ENCODE measurements at regions not wholly inside any gene's neighbourhood (a gene's known extent, or its start where the extent isn't known, plus 50 kb on each side); places are given as distances from the start of the nearest gene placed in this dataset.

- peaks cover 68% of the 10 kb centered on the region for H3K27me3 Mint-ChIP-seq
Observed at GRCh38 chr6:16985513-16986284, 116.2 kb upstream of the STMND1 start.

GRCh38 chr6:16982807-16983206 lies 119.0 kb upstream of the STMND1 start:
- peaks cover 69% of the 10 kb centered on the region for H3K27me3 Mint-ChIP-seq
- H3K36me3 Mint-ChIP-seq (ENCODE audit: insufficient read depth), result peaks cover 2% of the 10 kb centered on the region
- no peak overlapping the region for H3K4me3 Mint-ChIP-seq
- peaks cover 5% of the 10 kb centered on the region for H3K4me1 Mint-ChIP-seq
- DNase-seq (ENCODE audit: low spot score in 2 of 2) (no peak), ATAC-seq (replicated peaks; ENCODE audit: extremely low read depth, poor library complexity, severe bottlenecking) (no peak)
- H3K27ac Mint-ChIP-seq (ENCODE audit: low read depth), result no peak overlapping the region
- peaks cover 5% of the 10 kb centered on the region for H3K9me3 Mint-ChIP-seq

More at GRCh38 chr6:16985513-16986284, 116.2 kb upstream of the STMND1 start:
- Mint-ChIP-seq H3K36me3 (ENCODE audit: insufficient read depth) (peaks cover 2% of the 10 kb centered on the region), H3K9me3 (peaks cover 10% of the 10 kb centered on the region), H3K4me1 (no peaks in the 10 kb centered on the region), H3K27ac (ENCODE audit: low read depth) (no peak overlapping the region), H3K4me3 (no peak overlapping the region)
- no peak for ATAC-seq (replicated peaks; ENCODE audit: extremely low read depth, poor library complexity, severe bottlenecking)
- DNase-seq (ENCODE audit: low spot score in 2 of 2), result no peak

- H3K27ac Mint-ChIP-seq (ENCODE audit: low read depth), result no peak overlapping the region
- H3K27me3 Mint-ChIP-seq, result peaks cover 67% of the 10 kb centered on the region
Observed at GRCh38 chr6:16979677-16980370, 122.0 kb upstream of the STMND1 start.

GRCh38 chr6:16978686-16979085 lies 123.2 kb upstream of the STMND1 start:
- Mint-ChIP-seq H3K9me3 (peaks cover 5% of the 10 kb centered on the region), H3K36me3 (ENCODE audit: insufficient read depth) (no peaks in the 10 kb centered on the region), H3K27ac (ENCODE audit: low read depth) (no peak overlapping the region), H3K4me3 (no peak overlapping the region), H3K4me1 (peaks cover 5% of the 10 kb centered on the region), H3K27me3 (peaks cover 67% of the 10 kb centered on the region)
- no peak for DNase-seq (ENCODE audit: low spot score in 2 of 2)
- no peak for ATAC-seq (replicated peaks; ENCODE audit: extremely low read depth, poor library complexity, severe bottlenecking)

More at GRCh38 chr6:16979677-16980370, 122.0 kb upstream of the STMND1 start:
- no peak overlapping the region for H3K4me3 Mint-ChIP-seq
- H3K9me3 Mint-ChIP-seq, result peaks cover 5% of the 10 kb centered on the region
- ATAC-seq (replicated peaks; ENCODE audit: extremely low read depth, poor library complexity, severe bottlenecking), result no peak
- H3K4me1 Mint-ChIP-seq, result peaks cover 5% of the 10 kb centered on the region
- H3K36me3 Mint-ChIP-seq (ENCODE audit: insufficient read depth), result peaks cover 2% of the 10 kb centered on the region
- no peak for DNase-seq (ENCODE audit: low spot score in 2 of 2)

GRCh38 chr6:16976385-16977183 lies 125.3 kb upstream of the STMND1 start:
- no peaks in the 10 kb centered on the region for H3K36me3 Mint-ChIP-seq (ENCODE audit: insufficient read depth)
- H3K27me3 Mint-ChIP-seq, result peaks cover 85% of the 10 kb centered on the region
- peaks cover 5% of the 10 kb centered on the region for H3K9me3 Mint-ChIP-seq
- no peak overlapping the region for H3K4me3 Mint-ChIP-seq
- H3K4me1 Mint-ChIP-seq, result peaks cover 5% of the 10 kb centered on the region
- no peak for DNase-seq (ENCODE audit: low spot score in 2 of 2)
- ATAC-seq (replicated peaks; ENCODE audit: extremely low read depth, poor library complexity, severe bottlenecking), result no peak
- no peak overlapping the region for H3K27ac Mint-ChIP-seq (ENCODE audit: low read depth)

- H3K9me3 Mint-ChIP-seq, result peaks cover 5% of the 10 kb centered on the region
- H3K27me3 Mint-ChIP-seq, result peaks cover 84% of the 10 kb centered on the region
Observed at GRCh38 chr6:16974704-16975359, 127.0 kb upstream of the STMND1 start.

GRCh38 chr6:16974387-16974673 lies 127.5 kb upstream of the STMND1 start:
- peaks cover 1% of the 10 kb centered on the region for H3K9me3 Mint-ChIP-seq
- DNase-seq (ENCODE audit: low spot score in 2 of 2) (no peak), ATAC-seq (replicated peaks; ENCODE audit: extremely low read depth, poor library complexity, severe bottlenecking) (no peak)
- no peaks in the 10 kb centered on the region for H3K36me3 Mint-ChIP-seq (ENCODE audit: insufficient read depth)
- peaks cover under 1% of the 10 kb centered on the region for H3K4me1 Mint-ChIP-seq
- no peak overlapping the region for H3K27ac Mint-ChIP-seq (ENCODE audit: low read depth)
- H3K27me3 Mint-ChIP-seq, result peaks cover 84% of the 10 kb centered on the region
- no peak overlapping the region for H3K4me3 Mint-ChIP-seq

More at GRCh38 chr6:16974704-16975359, 127.0 kb upstream of the STMND1 start:
- H3K4me3 Mint-ChIP-seq, result no peak overlapping the region
- no peaks in the 10 kb centered on the region for H3K36me3 Mint-ChIP-seq (ENCODE audit: insufficient read depth)
- ATAC-seq (replicated peaks; ENCODE audit: extremely low read depth, poor library complexity, severe bottlenecking) (no peak), DNase-seq (ENCODE audit: low spot score in 2 of 2) (no peak)
- H3K4me1 Mint-ChIP-seq, result peaks cover 5% of the 10 kb centered on the region
- H3K27ac Mint-ChIP-seq (ENCODE audit: low read depth), result no peak overlapping the region

GRCh38 chr6:16973545-16974386 lies 128.1 kb upstream of the STMND1 start:
- DNase-seq (ENCODE audit: low spot score in 2 of 2), result no peak
- H3K4me1 Mint-ChIP-seq, result no peaks in the 10 kb centered on the region
- H3K4me3 Mint-ChIP-seq, result no peak overlapping the region
- peaks cover 82% of the 10 kb centered on the region for H3K27me3 Mint-ChIP-seq
- no peaks in the 10 kb centered on the region for H3K36me3 Mint-ChIP-seq (ENCODE audit: insufficient read depth)
- no peak for ATAC-seq (replicated peaks; ENCODE audit: extremely low read depth, poor library complexity, severe bottlenecking)
- H3K27ac Mint-ChIP-seq (ENCODE audit: low read depth), result no peak overlapping the region
- no peaks in the 10 kb centered on the region for H3K9me3 Mint-ChIP-seq

GRCh38 chr6:16973051-16973450 lies 128.8 kb upstream of the STMND1 start:
- Mint-ChIP-seq H3K27ac (ENCODE audit: low read depth) (no peak overlapping the region), H3K4me1 (no peaks in the 10 kb centered on the region), H3K36me3 (ENCODE audit: insufficient read depth) (no peaks in the 10 kb centered on the region), H3K4me3 (no peak overlapping the region), H3K27me3 (peaks cover 74% of the 10 kb centered on the region), H3K9me3 (no peaks in the 10 kb centered on the region)
- no peak for DNase-seq (ENCODE audit: low spot score in 2 of 2)
- ATAC-seq (replicated peaks; ENCODE audit: extremely low read depth, poor library complexity, severe bottlenecking), result no peak

- no peak for DNase-seq (ENCODE audit: low spot score in 2 of 2)
- ATAC-seq (replicated peaks; ENCODE audit: extremely low read depth, poor library complexity, severe bottlenecking), result no peak
- H3K27me3 Mint-ChIP-seq, result peaks cover 69% of the 10 kb centered on the region
Observed at GRCh38 chr6:16972535-16972934, 129.3 kb upstream of the STMND1 start.

GRCh38 chr6:16969699-16970655 lies 131.9 kb upstream of the STMND1 start:
- peaks cover 58% of the 10 kb centered on the region for H3K27me3 Mint-ChIP-seq
- H3K36me3 Mint-ChIP-seq (ENCODE audit: insufficient read depth), result peaks cover under 1% of the 10 kb centered on the region
- ATAC-seq (replicated peaks; ENCODE audit: extremely low read depth, poor library complexity, severe bottlenecking), result no peak
- no peak overlapping the region for H3K4me3 Mint-ChIP-seq
- no peaks in the 10 kb centered on the region for H3K9me3 Mint-ChIP-seq
- no peak overlapping the region for H3K27ac Mint-ChIP-seq (ENCODE audit: low read depth)
- H3K4me1 Mint-ChIP-seq, result peaks cover 2% of the 10 kb centered on the region
- no peak for DNase-seq (ENCODE audit: low spot score in 2 of 2)

More at GRCh38 chr6:16972535-16972934, 129.3 kb upstream of the STMND1 start:
- H3K36me3 Mint-ChIP-seq (ENCODE audit: insufficient read depth), result no peaks in the 10 kb centered on the region
- no peak overlapping the region for H3K27ac Mint-ChIP-seq (ENCODE audit: low read depth)
- no peaks in the 10 kb centered on the region for H3K4me1 Mint-ChIP-seq
- no peaks in the 10 kb centered on the region for H3K9me3 Mint-ChIP-seq
- H3K4me3 Mint-ChIP-seq, result no peak overlapping the region

Data from central memory CD8-positive, alpha-beta T cell (primary cell).